Smooth muscle cell (in vitro differentiated cells): ENCODE measurements at regions not wholly inside any gene's neighbourhood (a gene's known extent, or its start where the extent isn't known, plus 50 kb on each side); places are given as distances from the start of the nearest gene placed in this dataset.

Experiments
- DNase-seq: peaks from one replicate; lab custom pipeline; 2025; ENCODE audit not compliant: unreplicated experiment; lab: John Stamatoyannopoulos, UW
- H2AFZ ChIP-seq: fragments of 200-600 bp; sonication (generic); 2 replicates; pipeline ENCODE4 v1.6.0; 2016; ENCODE audit warnings: antibody characterized with exemption, low read depth, mild to moderate bottlenecking
- H3F3A ChIP-seq: fragments of 200-600 bp; sonication (generic); 2 replicates; pipeline ENCODE4 v1.6.0; 2017; ENCODE audit warnings: antibody characterized with exemption, low read depth
- H3K27ac ChIP-seq: fragments of 200-600 bp; sonication (generic); 2 replicates; pipeline ENCODE4 v1.5.1; 2016; ENCODE audit warnings: low read depth, mild to moderate bottlenecking
- H3K27me3 ChIP-seq: fragments of 200-600 bp; sonication (generic); 2 replicates; pipeline ENCODE4 v1.6.1; 2016; ENCODE audit warnings: low read depth, mild to moderate bottlenecking
- H3K36me3 ChIP-seq: fragments of 200-600 bp; sonication (generic); 2 replicates; pipeline ENCODE4 v1.5.1; 2016; ENCODE audit warnings: low read depth
- H3K4me1 ChIP-seq: fragments of 200-600 bp; sonication (generic); 2 replicates; pipeline ENCODE4 v1.5.1; 2016; ENCODE audit warnings: low read depth
- H3K4me2 ChIP-seq: fragments of 200-600 bp; sonication (generic); 2 replicates; pipeline ENCODE4 v1.6.0; 2016; ENCODE audit warnings: mild to moderate bottlenecking
- H3K4me3 ChIP-seq: fragments of 200-600 bp; sonication (generic); 2 replicates; pipeline ENCODE4 v1.5.1; 2016; ENCODE audit warnings: mild to moderate bottlenecking
- H3K79me2 ChIP-seq: fragments of 200-600 bp; sonication (generic); 2 replicates; pipeline ENCODE4 v1.6.0; 2016; ENCODE audit warnings: low read depth, mild to moderate bottlenecking
- H3K9ac ChIP-seq: fragments of 200-600 bp; sonication (generic); 2 replicates; pipeline ENCODE4 v1.6.0; 2016; ENCODE audit warnings: low read depth
- H3K9me3 ChIP-seq: fragments of 200-600 bp; sonication (generic); replicated peaks from 2 replicates; pipeline ENCODE4 v1.5.1; 2016; ENCODE audit warnings: low read depth
- H4K20me1 ChIP-seq: fragments of 200-600 bp; sonication (generic); 2 replicates; pipeline ENCODE4 v1.6.0; 2016; ENCODE audit warnings: low read depth
- WGBS: methylation state at CpG from one replicate; pipeline ENCODE4 v1.1.7; 2016; ENCODE audit warnings: low lambda C conversion rate; 5-methylcytosine and 5-hydroxymethylcytosine counted together
- TF ChIP-seq, protein P1 (sequence below): fragments of 200-600 bp; sonication (generic); IDR thresholded peaks from 2 replicates; pipeline ENCODE4 v1.5.1; 2017; ENCODE audit warnings: borderline replicate concordance, mild to moderate bottlenecking, antibody characterized with exemption; ENCODE audit not compliant: insufficient read depth, poor library complexity, severe bottlenecking

DNA sequence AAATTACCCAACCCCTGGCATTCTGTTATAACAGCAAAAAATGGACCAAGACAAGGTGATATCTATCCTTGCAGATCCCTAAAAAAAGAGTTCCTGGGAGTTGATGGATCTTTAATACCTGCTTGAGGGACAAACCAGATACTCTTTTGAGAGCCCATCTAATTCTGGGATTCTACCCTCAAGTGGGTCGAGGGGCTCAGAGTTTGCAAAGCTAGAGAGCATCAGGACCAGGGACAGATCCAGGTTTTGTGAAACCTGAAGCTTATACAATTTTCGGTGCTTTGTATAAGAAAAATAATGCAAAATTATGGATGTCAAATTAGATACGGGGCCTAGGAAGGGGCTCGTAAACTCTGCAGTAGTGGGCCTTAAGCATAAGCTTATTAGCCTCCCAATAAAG lies 130.5 kb upstream of the CRHR1 start:
- H3K79me2 ChIP-seq: no peaks in the 10 kb centered on the region
- DNase-seq: no peak
- no peak overlapping the region for H3K4me3 ChIP-seq
- no peak overlapping the region for H3K27ac ChIP-seq
- H3F3A ChIP-seq: no peaks in the 10 kb centered on the region
- TF ChIP-seq, protein P1, sequence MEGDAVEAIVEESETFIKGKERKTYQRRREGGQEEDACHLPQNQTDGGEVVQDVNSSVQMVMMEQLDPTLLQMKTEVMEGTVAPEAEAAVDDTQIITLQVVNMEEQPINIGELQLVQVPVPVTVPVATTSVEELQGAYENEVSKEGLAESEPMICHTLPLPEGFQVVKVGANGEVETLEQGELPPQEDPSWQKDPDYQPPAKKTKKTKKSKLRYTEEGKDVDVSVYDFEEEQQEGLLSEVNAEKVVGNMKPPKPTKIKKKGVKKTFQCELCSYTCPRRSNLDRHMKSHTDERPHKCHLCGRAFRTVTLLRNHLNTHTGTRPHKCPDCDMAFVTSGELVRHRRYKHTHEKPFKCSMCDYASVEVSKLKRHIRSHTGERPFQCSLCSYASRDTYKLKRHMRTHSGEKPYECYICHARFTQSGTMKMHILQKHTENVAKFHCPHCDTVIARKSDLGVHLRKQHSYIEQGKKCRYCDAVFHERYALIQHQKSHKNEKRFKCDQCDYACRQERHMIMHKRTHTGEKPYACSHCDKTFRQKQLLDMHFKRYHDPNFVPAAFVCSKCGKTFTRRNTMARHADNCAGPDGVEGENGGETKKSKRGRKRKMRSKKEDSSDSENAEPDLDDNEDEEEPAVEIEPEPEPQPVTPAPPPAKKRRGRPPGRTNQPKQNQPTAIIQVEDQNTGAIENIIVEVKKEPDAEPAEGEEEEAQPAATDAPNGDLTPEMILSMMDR: no peak
- H4K20me1 ChIP-seq: peaks cover 7% of the 10 kb centered on the region
- no peak overlapping the region for H3K4me2 ChIP-seq
- H3K27me3 ChIP-seq: no peaks in the 10 kb centered on the region
- no peaks in the 10 kb centered on the region for H3K4me1 ChIP-seq
- no peaks in the 10 kb centered on the region for H3K36me3 ChIP-seq
- no peak overlapping the region for H3K9ac ChIP-seq
- no peak overlapping the region for H2AFZ ChIP-seq
- 82% methylated on average over 4 of the region's 4 CpGs for WGBS
- no peaks in the 10 kb centered on the region for H3K9me3 ChIP-seq

DNA sequence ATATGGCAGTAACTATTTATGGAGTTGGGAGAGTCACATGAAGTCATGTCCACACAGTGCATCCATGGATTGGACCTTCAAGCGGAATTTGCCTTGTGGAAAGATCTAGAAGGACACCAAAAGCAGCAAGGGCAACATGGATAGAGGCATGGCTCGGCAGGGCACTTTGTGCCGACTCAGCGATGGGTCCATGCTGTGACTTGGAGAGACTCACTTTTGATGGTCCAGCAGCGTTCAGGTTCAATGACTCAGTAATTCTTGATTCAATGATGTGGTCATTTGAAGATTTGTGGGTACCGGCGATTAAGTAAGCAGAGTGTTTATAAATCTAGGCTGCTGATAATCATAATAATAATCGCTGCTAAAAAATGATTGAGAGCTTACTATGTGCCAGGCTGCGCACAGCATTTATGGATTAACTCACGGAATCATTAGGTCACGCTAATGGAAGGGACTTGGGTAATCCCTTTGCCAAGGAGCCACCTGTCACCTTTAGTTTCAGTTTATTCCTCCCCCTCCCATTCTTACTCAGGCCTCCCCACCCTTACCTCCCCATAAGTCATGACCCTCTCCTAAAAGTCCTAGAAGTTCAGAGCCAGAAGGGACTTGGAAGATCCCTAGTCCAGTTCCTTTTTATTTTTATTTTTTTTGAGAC lies 127.5 kb upstream of the CRHR1 start:
- no peaks in the 10 kb centered on the region for H3F3A ChIP-seq
- no peak for DNase-seq
- no peak overlapping the region for H3K27ac ChIP-seq
- no peaks in the 10 kb centered on the region for H4K20me1 ChIP-seq
- no peak overlapping the region for H3K4me2 ChIP-seq
- no peak overlapping the region for H3K4me3 ChIP-seq
- H3K79me2 ChIP-seq: no peaks in the 10 kb centered on the region
- no peak overlapping the region for H3K9ac ChIP-seq
- no peaks in the 10 kb centered on the region for H3K9me3 ChIP-seq
- H3K36me3 ChIP-seq: no peaks in the 10 kb centered on the region
- H3K4me1 ChIP-seq: no peaks in the 10 kb centered on the region
- TF ChIP-seq, protein P1: no peak
- H3K27me3 ChIP-seq: peaks cover 5% of the 10 kb centered on the region
- WGBS: 93% methylated on average over 11 of the region's 11 CpGs
- no peak overlapping the region for H2AFZ ChIP-seq

DNA sequence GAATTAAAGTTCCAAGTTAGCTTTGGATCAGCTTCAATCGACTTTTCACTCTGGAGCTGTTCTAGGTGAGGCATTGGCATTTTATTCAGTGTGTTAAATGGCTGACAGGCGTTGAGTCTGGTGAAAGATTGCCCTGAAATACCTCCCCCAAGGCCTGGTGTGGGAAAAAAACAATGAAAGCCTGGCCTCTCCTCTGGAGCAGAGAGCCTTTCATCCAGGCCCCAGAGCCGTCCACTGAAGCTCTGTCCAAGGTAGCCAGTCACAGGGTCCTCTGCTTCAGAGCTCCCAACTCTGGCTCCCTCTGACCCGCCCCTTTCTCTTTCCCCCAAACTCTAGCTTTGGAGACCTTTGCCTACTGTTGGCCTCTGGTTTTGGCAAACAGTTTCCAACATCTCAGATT lies 123.6 kb upstream of the CRHR1 start:
- TF ChIP-seq, protein P1: no peak
- H3K4me1 ChIP-seq: no peaks in the 10 kb centered on the region
- H3K79me2 ChIP-seq: no peaks in the 10 kb centered on the region
- H3F3A ChIP-seq: no peaks in the 10 kb centered on the region
- H3K4me2 ChIP-seq: no peak overlapping the region
- peaks cover 11% of the 10 kb centered on the region for H3K27me3 ChIP-seq
- no peak overlapping the region for H2AFZ ChIP-seq
- no peak overlapping the region for H3K4me3 ChIP-seq
- DNase-seq: no peak
- no peak overlapping the region for H3K9ac ChIP-seq
- WGBS: 49% methylated on average over 4 of the region's 4 CpGs
- no peaks in the 10 kb centered on the region for H3K36me3 ChIP-seq
- H4K20me1 ChIP-seq: no peaks in the 10 kb centered on the region
- no peak overlapping the region for H3K27ac ChIP-seq
- H3K9me3 ChIP-seq: no peaks in the 10 kb centered on the region

DNA sequence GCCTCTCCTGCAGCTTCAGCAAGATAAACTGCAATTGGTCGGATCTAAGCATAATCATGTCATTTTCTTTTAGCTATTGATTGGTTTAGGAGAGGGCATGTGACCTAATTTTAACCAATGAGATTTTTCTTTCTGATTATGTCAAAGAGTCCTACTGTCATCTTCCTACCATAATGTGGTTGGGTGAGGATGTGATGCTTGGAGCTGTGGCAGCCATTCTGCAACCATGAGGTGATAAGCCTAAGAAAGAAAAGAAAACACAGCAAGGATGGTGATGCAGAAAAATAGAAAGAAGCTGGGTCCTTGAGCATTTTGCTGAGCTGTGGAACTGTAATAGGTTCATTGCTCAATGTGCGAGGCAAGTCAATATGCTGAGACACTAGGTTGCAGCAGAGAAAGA lies 121.7 kb upstream of the CRHR1 start:
- no peaks in the 10 kb centered on the region for H3K9me3 ChIP-seq
- H3K9ac ChIP-seq: no peak overlapping the region
- no peaks in the 10 kb centered on the region for H3K4me1 ChIP-seq
- H3K27ac ChIP-seq: no peak overlapping the region
- DNase-seq: no peak
- TF ChIP-seq, protein P1: no peak
- no peaks in the 10 kb centered on the region for H3F3A ChIP-seq
- H3K79me2 ChIP-seq: no peaks in the 10 kb centered on the region
- no peaks in the 10 kb centered on the region for H4K20me1 ChIP-seq
- peaks cover 15% of the 10 kb centered on the region for H3K27me3 ChIP-seq
- H3K4me3 ChIP-seq: no peak overlapping the region
- WGBS: 93% methylated on average over 2 of the region's 2 CpGs
- no peak overlapping the region for H2AFZ ChIP-seq
- no peaks in the 10 kb centered on the region for H3K36me3 ChIP-seq
- no peak overlapping the region for H3K4me2 ChIP-seq
